CD4-positive, alpha-beta T cell treated with Interleukin-4 for 1 hour (primary cell): ENCODE measurements at regions not wholly inside any gene's neighbourhood (a gene's known extent, or its start where the extent isn't known, plus 50 kb on each side); places are given as distances from the start of the nearest gene placed in this dataset.

Experiments
- DNase-seq, 2 donors: peaks; one replicate each; pipeline ENCODE4 v3.0.0-alpha.2; 2020 to 2022

DNA sequence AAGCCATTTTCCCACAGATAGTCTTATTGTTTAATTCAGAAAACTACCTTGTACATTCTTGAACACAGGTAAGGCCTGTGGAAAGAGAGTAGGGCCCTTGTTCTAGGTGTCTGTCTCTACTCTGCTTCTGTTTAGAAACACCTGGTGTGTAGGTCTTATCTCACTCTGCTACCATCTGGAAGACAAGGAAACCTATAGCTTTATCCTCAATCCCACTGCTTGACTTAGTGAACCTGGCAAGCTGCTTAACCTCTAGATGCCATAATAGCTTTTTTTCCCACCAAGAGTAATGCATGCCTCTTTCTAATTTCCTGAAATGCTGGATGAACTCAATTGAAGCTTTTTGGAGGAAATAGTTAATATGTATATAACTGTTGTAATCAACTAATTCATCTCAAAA, 82.6 kb upstream of the RAP2B start:
- DNase-seq = no peak

- no peak for DNase-seq
Measured at GRCh38 chr3:153080778-153081240, 81.2 kb upstream of the RAP2B start.

- no peak for DNase-seq
Measured at GRCh38 chr3:153084431-153084830, 77.6 kb upstream of the RAP2B start.

DNA sequence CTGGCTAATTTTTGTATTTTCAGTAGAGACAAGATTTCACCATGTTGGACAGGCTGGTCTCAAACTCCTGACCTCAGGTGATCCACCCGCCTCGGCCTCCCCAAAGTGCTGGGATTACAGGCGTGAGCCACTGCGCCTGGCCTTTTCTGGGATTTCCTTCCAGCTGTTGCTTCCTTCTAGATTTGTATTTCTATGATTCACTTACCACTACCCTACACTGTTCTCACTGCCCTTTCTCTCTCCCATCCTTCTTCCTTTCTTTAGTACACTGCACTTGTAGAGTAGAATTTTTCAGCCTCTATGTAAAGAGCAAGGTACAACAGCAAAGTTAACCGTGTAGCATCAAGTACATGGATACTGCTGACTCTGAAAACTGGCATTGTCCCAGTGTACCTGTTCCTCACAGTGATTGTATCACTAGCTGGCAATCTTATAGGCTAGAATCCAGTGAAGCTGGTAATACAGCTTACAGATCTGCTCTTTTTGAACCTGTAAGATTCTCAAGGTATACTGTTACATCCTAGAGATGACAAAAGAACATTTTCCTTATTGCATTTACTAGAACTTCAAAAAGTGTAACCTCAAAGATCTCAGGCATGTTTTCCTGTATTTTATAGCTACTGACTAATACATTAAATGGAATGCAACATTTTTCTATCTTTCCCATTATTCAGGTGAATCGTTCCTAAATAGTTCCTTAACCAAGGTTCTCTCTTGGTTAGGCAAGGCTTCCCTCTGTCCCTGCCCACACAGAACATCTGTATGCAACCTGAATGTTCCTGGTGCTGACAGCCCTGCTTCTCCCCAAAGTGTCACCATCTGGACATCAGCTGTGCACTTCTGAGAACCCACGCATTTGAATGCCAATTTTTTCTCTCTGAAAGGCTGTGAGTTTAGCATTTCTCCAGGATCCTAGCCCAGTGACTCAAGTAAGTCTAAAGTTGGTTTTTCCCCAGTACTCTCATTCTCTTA, 74.1 kb upstream of the RAP2B start:
- DNase-seq = no peak

DNA sequence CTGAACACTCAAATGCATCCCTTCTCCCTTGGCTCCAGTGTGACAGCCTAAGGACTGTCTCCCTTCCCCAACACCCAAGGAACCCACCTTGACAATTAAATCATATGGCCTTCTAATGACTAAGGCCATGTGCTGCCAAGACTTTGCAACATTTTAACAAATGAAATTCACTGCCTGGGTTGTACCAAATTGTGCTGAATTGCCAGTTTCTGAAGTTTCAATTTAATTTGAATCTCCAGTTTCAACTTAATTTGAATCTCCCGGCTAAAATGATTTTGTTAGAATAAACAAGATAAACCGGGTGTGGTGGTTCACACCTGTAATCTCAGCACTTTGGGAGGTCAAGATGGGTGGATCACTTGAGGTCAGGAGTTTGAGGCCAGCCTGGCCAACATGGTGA, 72.4 kb upstream of the RAP2B start:
- no peak for DNase-seq

DNA sequence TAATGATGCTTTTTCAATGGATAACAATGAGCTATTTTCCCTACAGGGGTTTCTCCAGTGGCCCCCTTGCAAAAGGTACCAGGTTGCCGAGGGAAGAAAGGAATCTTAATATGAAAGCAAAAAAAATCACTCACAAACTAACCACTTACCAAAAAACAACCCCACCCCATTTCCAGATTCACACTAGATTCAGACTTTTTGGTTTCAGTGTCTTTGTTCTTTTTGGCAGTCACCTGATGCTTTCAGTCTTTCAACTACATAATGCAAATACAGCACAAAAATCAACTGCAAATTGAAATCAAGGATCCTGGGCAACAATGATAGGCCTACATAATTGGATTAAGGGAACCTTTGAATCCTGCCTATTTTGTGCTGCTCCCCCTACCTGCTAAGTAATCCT, 71.1 kb upstream of the RAP2B start:
- DNase-seq = peak in 1 of 2 donors; percentile 7

GRCh38 chr3:153093629-153094028, 68.4 kb upstream of the RAP2B start:
- DNase-seq = no peak

DNA sequence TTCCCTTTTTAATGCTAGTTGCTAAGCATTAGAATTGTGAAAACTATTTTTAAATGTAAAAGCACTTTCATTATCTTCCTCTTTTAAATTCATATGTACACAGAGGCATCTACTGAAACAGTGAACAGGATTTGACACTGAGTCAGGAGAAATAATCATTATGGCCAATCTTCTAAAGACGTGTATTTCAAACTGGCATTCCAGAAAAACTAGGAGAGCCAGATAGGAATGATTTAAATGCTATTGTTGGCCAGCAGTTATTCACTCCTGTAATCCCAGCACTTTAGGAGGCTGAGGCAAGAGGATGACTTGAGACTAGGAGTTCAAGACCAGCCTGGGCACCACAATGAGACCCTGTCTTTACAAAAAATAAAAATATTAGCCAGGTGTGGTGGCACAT, 67.6 kb upstream of the RAP2B start:
- DNase-seq = no peak

DNA sequence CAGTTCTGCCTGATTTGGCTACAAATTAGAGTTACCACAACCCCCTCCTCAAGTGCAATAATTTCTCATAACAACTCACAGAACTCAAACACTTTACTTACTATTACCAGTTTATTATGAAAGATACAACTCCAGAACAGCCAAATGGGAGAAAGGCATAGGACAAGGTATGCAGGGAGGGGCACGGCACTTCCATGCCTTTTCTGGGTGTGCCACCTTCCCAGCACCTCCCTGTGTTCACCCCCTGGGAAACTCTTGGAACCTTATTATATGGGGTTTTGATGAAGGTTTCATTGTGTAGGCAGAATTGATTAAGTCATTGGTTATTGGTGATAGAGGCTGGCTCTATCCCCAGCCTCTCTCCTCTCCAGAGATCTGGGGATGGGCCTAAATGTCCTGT, 66.6 kb upstream of the RAP2B start:
- no peak for DNase-seq

GRCh38 chr3:153096731-153097131, 65.3 kb upstream of the RAP2B start:
- no peak for DNase-seq

DNA sequence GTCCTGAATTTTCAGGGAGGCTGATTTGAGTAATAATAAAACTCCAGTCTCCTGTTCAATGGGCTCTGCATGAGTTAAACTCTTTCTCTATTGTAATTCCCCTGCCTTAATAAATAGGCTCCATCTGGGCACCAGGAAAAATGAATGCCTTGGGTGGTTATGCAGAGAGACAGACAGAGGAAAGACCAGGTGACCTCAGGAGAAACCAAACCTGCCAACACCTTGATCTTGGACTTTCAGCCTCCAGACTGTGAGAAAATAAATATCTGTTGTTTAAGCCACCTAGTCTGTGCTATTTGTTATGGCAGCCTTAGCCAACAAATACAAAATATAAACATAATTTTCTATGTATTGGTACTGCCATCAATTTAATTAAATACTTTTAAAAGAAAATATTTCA, 64.8 kb upstream of the RAP2B start:
- no peak for DNase-seq

DNA sequence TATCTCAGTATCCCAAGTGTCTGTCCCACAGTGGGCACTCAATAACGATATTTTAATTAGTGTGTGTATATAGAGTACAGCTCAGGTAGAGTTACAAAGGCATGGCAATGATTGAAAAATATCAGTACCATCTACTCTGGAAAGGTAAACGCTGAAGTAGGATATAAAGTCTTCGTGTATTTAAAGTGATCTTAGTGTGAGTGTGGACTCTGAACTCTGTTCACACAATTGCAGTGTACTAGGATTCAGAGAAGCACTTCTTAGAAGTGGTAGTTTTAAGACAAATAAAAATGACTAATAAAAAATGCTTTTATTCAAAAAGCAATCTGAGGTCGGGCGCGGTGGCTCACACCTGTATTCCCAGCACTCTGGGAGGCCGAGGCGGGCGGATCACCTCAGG, 62.9 kb upstream of the RAP2B start:
- no peak for DNase-seq

DNA sequence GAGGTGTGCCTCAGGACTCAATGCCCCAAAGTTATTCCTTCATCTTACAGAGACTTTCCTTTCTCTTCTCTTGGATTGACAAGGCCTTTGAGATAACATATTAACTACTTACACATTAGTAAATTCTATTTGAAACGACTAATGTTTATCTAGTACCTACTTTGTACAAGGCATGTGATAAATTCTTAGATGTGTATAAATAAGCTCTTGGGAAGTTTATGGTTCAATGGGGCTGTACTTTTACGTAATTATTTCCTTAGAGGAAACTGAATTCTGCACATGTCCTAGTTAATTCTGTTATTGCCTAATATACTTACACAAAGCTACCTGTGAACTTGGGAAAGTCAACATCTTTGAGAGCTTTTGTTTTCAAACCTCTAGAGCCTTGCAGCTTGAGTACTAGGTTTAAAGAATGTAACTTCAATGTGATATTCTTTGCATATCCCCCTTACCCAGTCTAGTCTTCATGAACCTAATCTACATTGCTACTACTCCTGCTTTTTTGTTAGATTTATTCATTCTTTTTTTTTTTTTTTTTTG, 58.5 kb upstream of the RAP2B start:
- no peak for DNase-seq

DNA sequence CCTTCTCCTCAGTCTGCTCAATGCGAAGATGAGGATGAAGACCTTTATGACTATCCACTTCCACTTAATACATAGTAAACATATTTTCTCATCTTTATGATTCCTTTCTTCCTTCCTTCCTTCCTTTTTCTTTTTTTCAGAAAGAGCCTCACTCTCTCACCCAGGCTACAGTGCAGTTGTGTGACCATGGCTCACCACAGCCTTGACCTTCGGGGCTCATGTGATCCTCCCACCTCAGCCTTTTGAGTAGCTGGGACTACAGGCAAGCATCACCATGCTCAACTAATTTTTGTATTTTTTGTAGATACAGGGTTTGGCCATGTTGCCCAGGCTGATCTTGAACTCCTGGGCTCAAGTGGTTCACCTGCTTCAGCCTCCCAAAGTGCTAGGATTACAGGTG, 52.0 kb upstream of the RAP2B start:
- DNase-seq = no peak

- no peak for DNase-seq
Measured at GRCh38 chr3:153111016-153111415, 51.0 kb upstream of the RAP2B start.
